HG02642 (cell line): ENCODE measurements at regions not wholly inside any gene's neighbourhood (a gene's known extent, or its start where the extent isn't known, plus 50 kb on each side); places are given as distances from the start of the nearest gene placed in this dataset.
"Not testable (repeated sequence)": the region's sequence is repeated elsewhere in the genome, so short reads cannot be mapped to it uniquely, and the experiment has no call there.

Experiments
- ATAC-seq: cut with Tn5 transposase; IDR thresholded peaks from one replicate; pipeline ENCODE4 v1.9.1; 2021; ENCODE audit warnings: mild to moderate bottlenecking; ENCODE audit not compliant: unreplicated experiment, poor library complexity

GRCh38 chr4:189511581-189511980 is 429.1 kb upstream of the FRG1 start:
- ATAC-seq = no peak

- no peak for ATAC-seq
Measured at GRCh38 chr4:189513421-189513820, 427.3 kb upstream of the FRG1 start.

- no peak for ATAC-seq
Measured at GRCh38 chr4:189514209-189514608, 426.5 kb upstream of the FRG1 start.

- ATAC-seq = no peak
Measured at GRCh38 chr4:189516902-189517301, 423.8 kb upstream of the FRG1 start.

GRCh38 chr4:189519186-189519585 is 421.5 kb upstream of the FRG1 start:
- ATAC-seq = no peak

- no peak for ATAC-seq
Measured at GRCh38 chr4:189525304-189525703, 415.4 kb upstream of the FRG1 start.

- ATAC-seq = no peak
Measured at GRCh38 chr4:189530848-189531247, 409.8 kb upstream of the FRG1 start.

- no peak for ATAC-seq
Measured at GRCh38 chr4:189533603-189534002, 407.1 kb upstream of the FRG1 start.

GRCh38 chr4:189547559-189547958 is 393.1 kb upstream of the FRG1 start:
- ATAC-seq = no peak

- no peak for ATAC-seq
Measured at GRCh38 chr4:189548484-189549125, 392.1 kb upstream of the FRG1 start.

GRCh38 chr4:189551931-189552670 is 388.6 kb upstream of the FRG1 start:
- not testable (repeated sequence) for ATAC-seq

GRCh38 chr4:189560605-189561004 is 380.1 kb upstream of the FRG1 start:
- ATAC-seq = not testable (repeated sequence)

- not testable (repeated sequence) for ATAC-seq
Measured at GRCh38 chr4:189563751-189564150, 376.9 kb upstream of the FRG1 start.

GRCh38 chr4:189566271-189566670 is 374.4 kb upstream of the FRG1 start:
- ATAC-seq = not testable (repeated sequence)

- not testable (repeated sequence) for ATAC-seq
Measured at GRCh38 chr4:189566900-189567299, 373.8 kb upstream of the FRG1 start.

- ATAC-seq = not testable (repeated sequence)
Measured at GRCh38 chr4:189579645-189580044, 361.0 kb upstream of the FRG1 start.

- ATAC-seq = not testable (repeated sequence)
Measured at GRCh38 chr4:189586908-189587632, 353.6 kb upstream of the FRG1 start.

GRCh38 chr4:189589201-189589600 is 351.5 kb upstream of the FRG1 start:
- not testable (repeated sequence) for ATAC-seq

GRCh38 chr4:189592890-189593289 is 347.8 kb upstream of the FRG1 start:
- no peak for ATAC-seq

- ATAC-seq = no peak
Measured at GRCh38 chr4:189597341-189597740, 343.3 kb upstream of the FRG1 start.

- ATAC-seq = no peak
Measured at GRCh38 chr4:189600264-189600663, 340.4 kb upstream of the FRG1 start.
